T-helper 1 cell treated with Interleukin-12 subunit alpha and Interleukin-12 subunit beta and Interleukin-4 antibody, amounts not matched to agents 30 ng/mL and 1 ng/mL, for 36 hours (primary cell): ENCODE measurements at regions not wholly inside any gene's neighbourhood (a gene's known extent, or its start where the extent isn't known, plus 50 kb on each side); places are given as distances from the start of the nearest gene placed in this dataset.
"Not testable (repeated sequence)": the region's sequence is repeated elsewhere in the genome, so short reads cannot be mapped to it uniquely, and the experiment has no call there.

Experiments
- intact Hi-C: fragments of 100-400 bp; cut with micrococcal nuclease; formaldehyde crosslinking; loops from one replicate; pipeline ENCODE4 v1.15.1; 2024

DNA sequence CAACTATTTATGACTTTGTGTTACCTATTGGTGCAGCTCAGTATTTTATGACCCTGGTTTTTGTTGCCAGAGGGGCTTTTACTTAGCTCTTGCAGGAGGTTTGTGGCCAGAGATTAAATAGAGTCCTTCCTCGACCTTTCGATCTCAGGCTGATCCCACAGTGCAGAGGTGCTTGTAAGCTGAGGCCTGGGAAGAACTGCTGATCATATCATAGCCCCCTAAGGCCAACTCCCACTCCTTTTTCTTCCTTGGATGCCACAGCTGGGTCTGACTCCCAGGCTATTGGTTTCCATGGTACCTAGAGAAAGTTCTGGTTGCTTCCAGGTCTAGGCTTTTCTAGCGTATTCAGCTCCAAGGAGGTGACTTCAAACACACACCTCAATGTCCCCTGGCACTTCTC lies 324.9 kb downstream of the FOXO1 start:
- intact Hi-C loops, result no loop called here

DNA sequence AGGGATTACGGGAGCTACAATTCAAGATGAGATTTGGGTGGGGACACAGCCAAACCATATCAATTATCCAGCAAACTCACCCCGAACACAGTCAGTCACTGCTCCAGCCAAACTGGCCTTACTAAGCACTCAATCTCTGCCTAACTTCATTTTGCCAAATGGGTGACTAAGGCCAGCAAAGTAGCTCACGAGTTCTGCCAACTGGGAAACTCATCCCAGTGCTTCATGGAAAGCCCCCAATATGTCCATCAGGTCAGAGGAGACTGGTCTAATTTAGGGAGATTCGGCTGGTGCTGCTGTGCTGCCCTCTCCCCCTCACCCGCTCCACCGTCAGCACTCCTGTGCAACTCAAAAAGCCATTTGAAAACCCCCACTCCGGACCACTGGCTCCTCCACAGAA lies 324.0 kb downstream of the FOXO1 start:
- intact Hi-C loops, result no loop called here

DNA sequence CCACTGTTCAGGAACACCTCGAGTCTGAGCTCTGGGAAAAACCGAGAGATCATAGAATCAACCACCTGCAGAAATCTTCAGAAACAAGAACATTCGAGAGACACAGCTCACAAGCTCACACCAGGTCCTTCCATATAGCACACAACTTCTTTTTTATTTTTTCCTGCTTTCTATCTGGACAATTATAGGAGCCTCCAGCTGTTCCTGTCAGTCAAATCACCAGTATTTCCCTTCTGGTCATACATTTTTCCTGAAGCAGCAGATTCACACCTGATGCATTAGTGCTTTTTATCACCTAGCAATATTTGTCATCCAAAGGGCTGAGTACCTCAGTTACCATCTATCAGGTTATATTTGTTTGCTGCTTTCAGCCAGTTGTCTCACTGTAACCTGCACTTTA lies 323.5 kb downstream of the FOXO1 start:
- intact Hi-C loops, result no loop called here

DNA sequence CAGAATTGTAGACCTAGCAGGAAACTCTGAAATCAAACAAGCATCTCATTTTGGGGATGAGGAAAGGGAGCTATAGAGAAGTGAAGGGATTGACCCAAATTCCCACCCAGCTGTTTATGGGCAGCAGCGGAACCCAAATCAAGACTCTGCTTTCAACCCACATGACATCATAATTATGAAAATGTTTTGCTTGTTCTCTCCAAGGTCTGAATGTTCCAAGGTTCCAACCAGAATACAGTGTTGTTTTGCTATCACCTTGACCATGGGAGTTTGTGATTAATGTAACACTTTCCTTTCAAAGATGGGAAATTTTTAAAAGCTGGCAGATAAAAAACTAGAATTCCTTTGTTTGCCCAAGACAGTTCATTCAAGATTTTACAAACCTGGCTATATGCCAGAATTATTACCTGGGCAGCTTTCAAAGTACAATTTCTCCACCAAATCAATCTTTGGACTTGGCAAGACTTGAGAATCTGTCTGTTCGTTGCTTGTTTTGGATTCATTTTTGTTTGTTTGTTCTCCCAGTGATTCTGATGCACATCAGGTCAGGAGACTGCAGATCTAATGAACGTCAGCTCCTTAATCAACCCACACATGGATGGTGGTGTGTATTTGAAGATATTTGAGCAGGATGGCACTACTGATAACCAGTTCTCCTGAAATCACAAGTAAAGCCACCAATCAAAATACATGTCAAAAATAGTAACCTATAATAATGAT lies 322.7 kb downstream of the FOXO1 start:
- intact Hi-C loops, result no loop called here

DNA sequence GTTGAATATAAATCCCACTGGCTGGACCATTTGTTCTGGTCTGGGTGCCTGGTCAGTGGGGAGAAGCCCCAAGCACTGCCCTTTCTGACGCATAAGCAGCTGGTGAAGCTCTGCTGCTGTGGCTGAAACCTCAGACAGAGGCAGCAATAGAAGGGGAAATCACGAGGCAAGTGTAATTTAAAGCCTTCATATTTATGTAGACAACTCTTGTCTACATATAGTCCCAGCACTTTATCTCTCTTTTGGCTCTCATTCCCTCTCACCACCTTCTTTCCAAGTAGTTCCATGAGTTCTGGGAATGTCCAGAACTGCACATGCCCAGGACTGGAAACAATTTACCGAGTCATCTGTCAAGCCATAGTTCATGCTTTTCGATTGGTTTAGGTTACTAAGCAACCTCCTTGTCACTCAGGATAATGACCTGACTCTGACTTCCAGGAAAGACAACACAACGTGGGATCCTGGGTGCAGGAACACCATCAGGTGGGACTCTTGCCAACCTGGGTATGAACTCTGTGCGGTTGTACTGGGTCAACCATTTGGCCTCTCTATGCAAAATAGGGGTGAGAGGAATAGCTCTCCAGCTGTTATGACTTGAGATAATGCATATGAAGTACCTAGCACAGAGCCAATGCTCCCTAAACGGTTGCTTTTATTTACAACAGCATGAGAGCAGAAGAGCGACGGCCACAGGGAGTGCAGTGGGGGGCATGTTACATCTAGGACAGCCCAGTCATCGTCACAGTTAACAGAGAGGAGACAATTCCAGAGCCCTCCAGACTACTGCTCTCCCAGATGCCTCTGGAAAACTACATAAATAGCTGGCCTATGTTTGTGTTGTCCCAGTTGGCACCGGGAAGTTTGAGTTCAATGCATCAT lies 321.9 kb downstream of the FOXO1 start:
- intact Hi-C loops, result no loop called here

DNA sequence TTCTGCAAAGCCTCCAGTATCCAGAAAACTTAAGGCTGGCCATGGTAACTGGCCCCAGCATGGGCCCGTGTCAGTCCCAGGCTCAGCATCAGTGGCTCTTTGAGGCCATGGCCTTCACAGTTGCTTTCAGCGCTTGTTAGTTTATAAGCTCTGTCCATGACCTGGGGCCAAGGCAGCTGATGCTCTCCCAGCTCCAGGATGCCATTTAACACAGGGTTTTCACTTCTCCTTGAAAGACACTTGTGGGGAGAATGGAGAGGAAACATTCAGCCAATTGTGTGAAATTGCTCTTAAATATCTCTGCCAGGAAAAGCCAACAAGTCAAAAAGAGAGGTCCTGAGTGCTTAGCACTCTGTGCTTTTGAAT lies 321.3 kb downstream of the FOXO1 start:
- intact Hi-C loops, result no loop called here

DNA sequence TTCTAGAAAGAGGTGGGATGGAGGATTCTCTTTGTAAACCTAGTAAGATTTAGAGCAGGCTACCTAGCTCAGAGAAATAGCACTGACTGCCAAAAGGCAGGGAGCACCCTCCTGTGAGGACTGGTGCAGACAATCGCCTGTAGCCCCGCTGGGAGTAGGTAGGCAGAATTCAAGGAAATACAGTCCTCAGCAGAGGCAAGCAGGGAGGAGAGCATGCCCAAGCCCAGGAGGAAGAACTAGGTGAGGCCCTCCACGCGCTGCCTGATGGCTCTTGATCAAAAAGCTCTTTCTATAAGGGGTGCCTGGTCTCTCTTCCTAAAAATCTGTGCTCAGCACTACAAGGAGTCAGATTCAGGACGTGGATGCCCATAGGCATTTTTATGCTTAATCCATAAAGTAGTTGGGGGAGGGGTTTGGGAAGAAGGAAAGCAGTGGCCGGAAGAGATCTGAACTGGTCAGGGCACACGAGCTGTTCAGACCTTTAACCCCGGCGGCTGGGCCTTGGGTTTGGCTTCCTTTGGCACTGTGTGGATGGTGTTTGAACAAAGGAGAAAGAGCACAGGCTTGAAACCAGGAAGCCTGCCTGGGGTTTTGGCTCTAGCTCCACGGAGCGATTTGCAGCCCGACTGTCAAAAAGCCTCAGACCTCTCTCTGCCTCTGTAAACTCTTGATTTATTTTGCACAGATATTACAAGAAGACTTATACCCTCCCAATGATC lies 320.6 kb downstream of the FOXO1 start:
- intact Hi-C loops, result no loop called here

DNA sequence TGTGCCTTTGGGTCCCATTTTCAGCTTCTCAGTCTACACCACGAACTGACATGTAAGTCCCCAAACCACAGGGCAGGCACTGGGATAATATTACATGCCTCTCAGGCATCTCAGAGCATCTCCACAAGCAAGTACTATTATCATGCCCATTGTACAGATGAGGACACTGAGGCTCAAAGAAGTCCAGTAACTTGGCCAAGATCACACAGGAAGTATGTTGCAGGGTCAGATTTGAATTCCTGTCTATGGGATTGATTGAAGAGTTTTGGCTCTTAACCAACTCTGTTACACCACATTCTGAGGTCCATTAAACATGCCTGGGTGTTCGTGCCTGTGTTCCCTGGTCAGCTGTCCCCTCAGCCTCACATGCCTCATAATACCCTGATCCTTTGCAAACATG lies 319.8 kb downstream of the FOXO1 start:
- intact Hi-C loops, result no loop called here

DNA sequence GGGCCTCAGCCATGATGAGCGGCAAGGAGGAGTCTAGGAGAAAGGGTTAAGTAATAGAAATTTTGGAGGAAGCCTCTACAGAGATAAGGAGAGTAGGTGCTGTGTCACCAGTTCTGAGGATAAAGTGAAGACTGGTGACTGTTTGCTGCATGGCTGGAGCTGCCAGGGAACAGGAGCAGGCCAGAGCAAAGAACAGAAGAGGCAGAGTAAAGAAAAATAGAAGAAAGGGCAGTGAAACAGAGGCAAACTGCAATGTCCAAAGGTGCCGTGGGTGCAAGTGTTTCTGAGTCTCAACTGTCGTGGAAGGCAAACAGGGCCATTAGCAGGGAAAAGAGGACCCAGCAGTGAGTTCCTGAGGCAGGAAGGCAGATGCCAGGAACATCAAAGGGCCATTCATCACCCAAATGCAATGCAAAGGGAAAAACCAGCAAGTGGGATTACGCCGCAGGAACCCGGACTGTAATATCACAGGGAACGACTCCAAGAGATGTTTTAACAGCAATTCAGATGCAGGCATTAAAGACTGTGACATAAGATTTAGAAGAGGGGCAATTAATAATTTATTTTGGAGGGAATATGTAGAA lies 318.3 kb downstream of the FOXO1 start:
- intact Hi-C loops, result no loop called here

DNA sequence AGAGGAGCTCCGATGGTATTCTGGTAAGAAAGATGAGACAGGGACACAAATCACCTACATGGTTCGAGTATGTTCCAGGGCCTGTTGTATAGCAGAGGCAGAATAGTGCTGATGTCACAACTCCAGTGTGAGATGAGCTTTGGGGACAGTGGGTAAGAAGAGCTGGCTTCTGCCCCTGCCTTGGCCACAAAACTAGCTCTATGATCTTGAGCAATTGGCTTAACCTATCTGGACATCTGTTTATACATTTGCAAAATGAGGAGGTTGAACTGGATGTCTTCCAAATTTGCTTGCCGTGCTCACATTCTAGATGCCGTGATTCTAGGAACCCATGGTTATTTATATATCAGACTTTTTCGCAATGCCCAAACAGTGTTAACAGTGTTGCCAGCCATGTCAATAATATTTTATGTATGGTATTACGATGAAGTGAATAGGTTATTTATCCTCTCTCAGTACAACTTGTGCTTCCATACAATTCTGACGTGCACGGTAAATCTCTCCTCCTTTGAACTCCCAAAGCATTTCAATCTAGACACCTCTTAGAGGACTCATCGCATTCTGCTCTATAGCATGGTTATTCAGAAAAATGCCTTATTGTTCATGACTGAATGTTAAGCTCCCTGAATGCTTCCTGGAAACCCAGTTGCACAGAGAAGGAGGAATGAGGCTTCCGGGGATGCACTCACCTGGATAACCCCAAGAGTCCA lies 316.0 kb downstream of the FOXO1 start:
- intact Hi-C loops, result no loop called here

DNA sequence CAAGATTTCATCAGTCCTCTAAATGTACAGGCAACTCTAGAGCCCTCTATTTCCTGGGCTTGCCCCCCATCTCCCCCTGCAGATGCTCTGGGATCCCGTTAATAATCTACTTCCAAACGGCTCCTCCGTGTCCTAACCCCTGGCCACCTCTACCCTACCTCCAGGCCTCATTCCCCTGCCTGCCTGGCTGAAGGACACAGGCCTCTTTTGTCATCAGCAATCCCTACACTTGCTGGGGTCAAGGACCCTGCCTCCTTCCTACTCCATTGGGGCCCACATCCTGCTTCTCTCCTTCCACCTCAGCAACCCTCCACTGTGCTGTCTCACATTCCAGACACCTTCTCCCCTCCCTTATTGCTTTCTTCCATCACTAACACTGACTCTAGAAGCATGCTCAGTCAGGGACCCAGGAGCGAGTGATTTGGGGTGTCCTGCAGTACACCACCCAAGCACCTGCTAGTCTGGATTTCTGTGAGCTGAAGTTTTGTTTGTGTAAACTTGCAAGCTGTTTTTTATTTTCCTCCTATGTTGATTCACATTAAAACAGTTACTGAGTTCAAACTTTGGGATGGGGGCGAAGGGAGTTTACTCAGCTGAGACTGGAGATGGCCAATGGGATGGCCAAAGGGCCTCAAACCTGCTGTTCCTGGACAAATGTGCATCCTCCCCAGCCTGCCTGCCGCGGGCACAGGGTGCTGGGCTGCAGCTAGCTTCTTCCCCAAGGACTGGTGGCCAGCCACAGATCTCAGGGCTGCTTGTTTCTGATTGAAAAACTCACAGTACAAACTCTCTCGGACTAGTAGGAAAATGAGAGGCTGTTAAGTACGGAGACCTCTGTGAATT lies 314.7 kb downstream of the FOXO1 start:
- intact Hi-C loops, result no loop called here

DNA sequence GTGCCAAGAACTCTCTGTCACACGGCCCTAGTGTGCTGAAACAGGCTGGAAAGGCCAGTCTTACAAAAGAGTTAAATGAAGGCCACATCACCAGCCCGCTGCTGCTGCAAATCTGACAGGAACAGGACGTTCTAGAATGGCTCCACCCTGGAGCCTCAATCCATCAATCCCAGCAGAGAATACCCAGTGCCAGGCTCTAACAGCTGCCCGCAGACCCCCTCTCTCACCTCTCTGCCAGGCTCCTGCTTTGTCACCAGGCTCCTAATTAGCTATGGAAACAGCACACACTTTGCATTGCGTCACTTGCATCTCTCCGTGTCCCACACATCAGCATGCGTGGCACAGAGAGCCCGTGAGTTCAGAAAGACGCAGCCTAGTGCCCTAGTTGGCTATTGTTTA lies 314.1 kb downstream of the FOXO1 start:
- intact Hi-C loops, result no loop called here

DNA sequence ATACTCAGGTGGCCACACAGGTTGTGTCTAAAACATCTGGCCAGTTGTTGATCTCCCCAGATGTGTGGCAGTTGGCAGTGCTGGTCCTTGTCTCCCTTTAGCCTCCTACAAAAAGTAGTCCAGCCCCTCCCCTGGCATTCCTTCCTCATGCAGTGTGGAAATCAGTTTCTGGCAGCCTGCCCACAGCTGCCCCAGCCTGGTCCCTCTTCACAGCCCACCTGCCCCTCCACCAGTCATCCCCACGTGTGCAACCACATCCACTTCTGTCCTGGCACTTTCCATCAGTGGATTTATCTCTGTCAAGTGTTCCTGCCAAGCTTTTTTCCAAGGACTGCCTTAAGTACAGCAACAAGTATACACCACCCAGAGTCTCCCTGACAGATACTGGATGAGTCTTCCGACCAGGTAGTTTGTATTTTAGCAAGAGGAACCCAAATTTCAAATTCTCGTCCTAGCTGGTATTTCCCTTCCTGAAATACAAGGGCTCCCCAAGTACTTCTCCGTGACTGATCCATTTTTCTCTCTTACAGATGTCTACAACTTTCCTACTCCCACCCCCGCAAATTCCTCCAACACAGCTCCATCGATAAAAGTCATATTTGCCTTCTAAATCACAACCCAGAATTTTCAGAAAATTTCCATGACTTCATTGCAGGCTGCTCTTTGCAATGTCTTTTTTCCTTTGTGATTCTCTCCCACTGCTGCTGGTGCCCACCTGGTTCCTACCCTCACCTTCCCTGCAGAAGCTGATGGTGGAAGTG lies 313.5 kb downstream of the FOXO1 start:
- intact Hi-C loops, result no loop called here

DNA sequence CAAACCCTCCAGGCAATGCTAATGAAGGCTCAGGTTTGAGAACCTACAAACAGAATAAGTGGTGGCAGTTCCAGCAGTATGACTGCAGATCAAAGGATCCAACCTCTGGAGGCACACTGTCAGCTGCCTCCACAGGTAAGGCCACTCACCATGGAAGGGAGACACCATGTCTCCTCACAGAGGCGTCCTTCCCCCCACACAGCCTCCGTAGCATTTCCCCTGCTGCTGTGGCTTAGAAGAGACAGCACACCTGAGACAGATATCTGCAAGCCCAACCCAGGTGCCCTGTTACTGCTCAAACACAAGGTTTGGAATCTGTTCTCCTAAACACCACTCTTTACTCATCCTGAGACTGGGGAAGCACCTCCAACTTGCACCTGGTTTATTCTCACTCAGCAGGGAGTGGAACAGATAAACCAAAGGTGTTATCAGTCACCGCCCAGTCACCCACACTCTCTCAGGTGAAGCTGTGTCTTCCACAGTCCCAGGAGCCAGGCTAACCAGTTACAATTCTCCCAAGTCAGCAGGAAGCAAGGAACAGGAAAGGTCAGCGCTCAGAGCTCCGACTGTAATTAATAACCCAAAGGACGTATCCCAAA lies 311.2 kb downstream of the FOXO1 start:
- intact Hi-C loops, result no loop called here

DNA sequence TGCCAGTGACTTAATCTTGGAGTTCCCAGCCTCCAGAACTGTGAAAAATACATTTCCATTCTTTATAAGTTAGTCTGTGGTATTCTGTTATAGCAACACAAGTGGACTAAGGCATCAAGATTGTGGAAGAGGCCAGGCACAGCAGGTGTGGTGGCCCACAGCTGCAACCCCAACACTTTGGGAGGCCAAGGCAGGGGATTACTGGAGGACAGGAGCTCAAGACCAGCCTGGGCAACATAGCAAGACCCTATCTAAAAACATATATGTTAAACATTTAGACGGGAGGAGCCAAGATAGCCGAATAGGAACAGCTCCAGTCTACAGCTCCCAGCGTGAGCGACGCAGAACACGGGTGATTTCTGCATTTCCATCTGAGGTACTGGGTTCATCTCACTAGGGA lies 310.4 kb downstream of the FOXO1 start:
- intact Hi-C loops, result no loop called here

DNA sequence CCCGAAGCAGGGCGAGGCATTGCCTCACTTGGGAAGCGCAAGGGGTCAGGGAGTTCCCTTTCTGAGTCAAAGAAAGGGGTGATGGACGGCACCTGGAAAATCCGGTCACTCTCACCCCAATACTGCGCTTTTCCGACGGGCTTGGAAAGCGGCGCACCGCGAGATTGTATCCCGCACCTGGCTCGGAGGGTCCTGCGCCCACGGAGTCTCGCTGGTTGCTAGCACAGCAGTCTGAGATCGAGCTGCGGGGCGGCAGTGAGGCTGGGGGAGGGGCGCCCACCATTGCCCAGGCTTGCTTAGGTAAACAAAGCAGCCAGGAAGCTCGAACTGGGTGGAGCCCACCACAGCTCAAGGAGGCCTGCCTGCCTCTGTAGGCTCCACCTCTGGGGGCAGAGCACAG lies 310.0 kb downstream of the FOXO1 start:
- intact Hi-C loops, result not testable (repeated sequence)

DNA sequence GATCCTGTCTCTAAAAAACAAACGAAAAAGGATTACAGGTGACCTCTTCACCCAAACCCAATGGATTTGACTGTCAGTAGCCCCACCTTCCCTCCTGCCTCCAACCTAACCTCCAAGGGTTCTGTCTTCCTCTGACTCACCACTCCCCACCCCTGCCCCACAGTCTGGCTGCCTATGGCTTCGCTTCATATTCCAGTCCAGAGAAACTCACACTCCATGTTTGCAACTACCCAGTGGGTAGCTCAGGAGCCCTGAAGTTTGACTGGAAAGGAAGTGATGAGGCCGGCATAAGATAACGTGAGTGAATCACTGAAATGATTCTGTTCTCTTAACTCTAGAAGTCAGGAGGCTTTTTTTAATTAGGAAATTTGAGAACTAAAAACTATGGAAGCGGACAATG lies 303.9 kb downstream of the FOXO1 start:
- intact Hi-C loops, result no loop called here

DNA sequence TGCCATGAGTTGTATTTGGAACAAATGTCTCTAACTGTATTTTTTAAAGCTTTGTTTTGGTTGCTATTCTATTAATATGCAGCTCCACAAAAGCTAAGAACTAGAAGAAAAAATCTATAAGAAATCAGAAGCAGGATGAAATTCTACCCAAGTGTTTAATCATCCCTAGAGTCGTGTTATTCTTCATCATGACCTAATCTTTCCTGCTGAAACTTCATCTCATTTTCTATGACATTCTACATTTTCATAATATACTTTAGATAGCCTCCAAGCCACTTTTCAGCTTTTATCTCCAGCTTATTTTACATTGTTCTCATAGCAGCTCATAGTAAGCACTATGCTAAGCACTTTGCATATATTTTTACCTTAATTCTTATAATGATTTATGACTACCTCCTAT lies 302.8 kb downstream of the FOXO1 start:
- intact Hi-C loops, result no loop called here

DNA sequence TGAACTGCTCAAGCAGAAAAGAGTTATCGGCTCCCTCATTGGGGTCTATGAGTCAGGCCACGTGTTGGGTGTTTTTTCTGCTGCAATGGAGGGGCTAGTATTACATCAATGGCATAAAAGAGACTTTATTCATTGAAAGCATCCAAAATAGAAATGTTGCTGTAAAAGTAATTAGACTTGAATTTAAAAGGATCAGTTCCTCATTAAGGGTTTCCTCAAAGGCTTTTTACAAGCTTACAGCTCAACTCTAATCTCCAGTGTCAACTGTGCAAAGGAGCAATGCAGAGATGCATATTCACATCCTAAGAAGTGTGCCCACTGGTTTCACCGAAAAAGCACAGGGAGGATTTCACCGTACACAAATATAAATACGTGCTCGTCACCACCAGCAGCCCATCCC lies 300.3 kb downstream of the FOXO1 start:
- intact Hi-C loops, result no loop called here
